Right ventricle myocardium inferior (tissue), 1 donor: ENCODE measurements at regions not wholly inside any gene's neighbourhood (a gene's known extent, or its start where the extent isn't known, plus 50 kb on each side); places are given as distances from the start of the nearest gene placed in this dataset.

Experiments used
- ATAC-seq: fragments of 200-7000 bp; cut with Tn5 transposase; one replicate; pipeline ENCODE4 v1.9.1; 2020; ENCODE audit warnings: mild to moderate bottlenecking, moderate library complexity
- DNase-seq: peaks from one replicate; pipeline ENCODE4 v3.0.0; 2021; ENCODE audit errors: missing footprints
- intact Hi-C: fragments of 100-400 bp; cut with DNase I; formaldehyde crosslinking; loops from one replicate; pipeline ENCODE4 v1.11.0; 2022
- donor health status: DM: no; HTN: yes; CAD: no; lungs with severe emphysema.

DNA sequence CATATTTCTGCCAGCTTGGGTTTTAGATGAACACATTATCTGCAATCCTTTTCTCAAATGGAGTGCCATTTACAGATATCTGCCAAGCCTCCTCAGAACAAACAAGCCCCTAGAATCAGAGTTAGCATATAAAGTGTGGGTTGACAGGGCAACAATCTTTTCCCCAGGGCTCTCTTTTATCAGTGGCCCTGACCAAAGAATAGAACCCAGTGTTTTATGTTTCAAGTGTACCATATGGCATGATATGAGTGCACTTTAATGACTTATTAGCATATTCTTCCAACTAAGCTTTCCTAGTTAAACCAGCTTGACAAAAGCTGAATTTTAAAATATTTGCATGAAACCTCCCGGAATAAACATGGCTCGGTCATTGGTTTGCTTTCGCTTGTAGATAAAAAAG, 57.3 kb downstream of the EVX1 start:
- DNase-seq (no peak), ATAC-seq (no peak)
- intact Hi-C loops: no loop called here

DNA sequence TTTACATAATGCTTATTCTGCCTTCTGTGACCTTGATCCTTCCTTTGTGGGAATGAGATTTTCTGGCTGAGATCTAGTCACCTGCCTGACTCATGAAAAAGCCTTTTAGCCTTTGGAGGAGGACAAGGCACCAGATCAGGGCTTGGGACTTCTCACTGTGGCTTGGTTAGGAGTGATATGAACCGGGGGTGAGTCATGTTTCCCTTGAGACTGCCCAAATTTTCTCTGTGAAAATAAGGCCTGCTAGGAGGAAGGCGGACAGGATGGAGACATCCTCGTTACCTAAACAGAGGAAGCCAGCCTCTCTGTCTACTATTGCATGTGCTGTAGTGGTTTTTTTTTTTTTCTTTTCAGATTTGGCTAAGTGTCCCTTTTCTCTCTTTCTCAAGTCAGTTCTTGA, 57.8 kb downstream of the EVX1 start:
- no peak for DNase-seq
- intact Hi-C loops: no loop called here
- no peak for ATAC-seq

DNA sequence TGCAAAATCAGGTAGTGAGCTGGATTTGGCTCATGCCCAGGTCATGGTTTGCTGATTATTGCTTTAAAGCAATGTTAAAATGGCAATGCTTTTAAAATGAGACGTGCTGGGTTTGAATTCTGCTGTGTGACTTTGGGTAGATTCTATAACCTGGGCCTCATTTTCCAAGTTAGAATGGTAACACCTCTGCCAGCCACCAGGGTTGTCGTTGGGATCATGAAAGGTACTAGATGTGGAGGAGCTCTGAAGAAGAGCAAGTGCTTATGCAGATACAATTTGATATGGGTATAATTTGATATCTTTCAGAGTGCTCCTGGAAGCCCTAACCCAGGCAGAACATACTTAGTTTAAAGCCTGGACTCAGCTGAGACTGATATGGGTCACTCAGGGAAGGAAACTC, 60.0 kb downstream of the EVX1 start:
- intact Hi-C loops: no loop called here
- DNase-seq: no peak
- no peak for ATAC-seq

DNA sequence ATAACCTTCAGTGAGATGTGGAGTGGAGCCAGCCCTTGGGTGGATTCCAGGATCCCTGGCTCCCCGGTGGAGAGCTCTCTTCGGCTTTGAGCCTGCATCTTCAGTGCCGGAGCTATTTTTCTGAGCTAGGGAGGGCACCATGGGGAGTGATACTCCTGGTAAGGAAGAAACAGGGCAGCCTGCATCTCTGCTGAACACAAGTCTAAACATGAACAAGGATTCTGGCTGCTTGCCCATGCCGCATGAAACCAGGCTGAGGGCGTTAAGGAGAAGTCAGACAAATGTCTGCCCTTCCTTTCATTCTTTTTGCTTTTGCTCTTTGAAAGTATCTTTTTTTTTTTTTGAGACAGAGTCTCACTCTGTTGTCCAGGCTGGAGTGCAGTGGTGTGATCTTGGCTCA, 60.4 kb downstream of the EVX1 start:
- ATAC-seq: no peak
- DNase-seq: no peak
- intact Hi-C loops: no loop called here

DNA sequence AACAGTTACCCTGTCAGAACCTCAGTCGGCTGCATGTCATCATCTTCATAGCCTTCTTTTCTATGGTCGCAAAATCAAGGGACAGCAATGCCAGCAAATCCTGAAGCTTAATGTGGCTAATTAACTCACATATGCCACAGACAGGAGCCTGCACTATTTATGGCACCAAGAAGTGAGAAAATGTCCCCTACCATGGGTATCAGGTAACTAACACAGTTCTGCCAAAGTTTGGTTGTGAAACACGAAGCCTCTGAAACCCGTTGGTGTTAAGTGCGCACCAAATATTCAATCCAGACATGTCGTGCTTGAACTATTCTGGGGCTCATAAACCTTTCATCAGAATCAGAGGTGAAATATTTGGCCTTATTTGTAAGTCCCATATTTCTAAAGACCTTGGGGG, 63.3 kb downstream of the EVX1 start:
- DNase-seq: no peak
- intact Hi-C loops: no loop called here
- ATAC-seq: no peak

DNA sequence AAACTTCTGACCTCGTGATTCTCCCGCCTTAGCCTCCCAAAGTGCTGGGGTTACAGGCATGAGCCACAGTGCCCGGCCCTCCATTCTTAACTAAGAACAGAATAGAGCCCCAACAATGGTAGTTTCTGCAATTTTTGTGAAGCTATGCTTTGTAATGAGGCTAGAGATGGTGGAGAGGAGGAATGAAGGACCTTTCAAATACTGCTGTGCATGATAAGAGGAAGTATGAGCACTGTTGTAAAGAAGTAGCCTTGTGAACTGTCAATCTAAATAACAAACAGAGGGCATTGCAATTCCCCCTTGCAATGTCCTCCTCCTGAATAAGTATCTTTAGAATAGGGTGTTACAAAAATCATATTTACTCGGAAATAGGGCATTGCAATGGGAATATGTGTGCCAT, 70.2 kb downstream of the EVX1 start:
- DNase-seq: no peak
- no peak for ATAC-seq
- intact Hi-C loops: no loop called here

DNA sequence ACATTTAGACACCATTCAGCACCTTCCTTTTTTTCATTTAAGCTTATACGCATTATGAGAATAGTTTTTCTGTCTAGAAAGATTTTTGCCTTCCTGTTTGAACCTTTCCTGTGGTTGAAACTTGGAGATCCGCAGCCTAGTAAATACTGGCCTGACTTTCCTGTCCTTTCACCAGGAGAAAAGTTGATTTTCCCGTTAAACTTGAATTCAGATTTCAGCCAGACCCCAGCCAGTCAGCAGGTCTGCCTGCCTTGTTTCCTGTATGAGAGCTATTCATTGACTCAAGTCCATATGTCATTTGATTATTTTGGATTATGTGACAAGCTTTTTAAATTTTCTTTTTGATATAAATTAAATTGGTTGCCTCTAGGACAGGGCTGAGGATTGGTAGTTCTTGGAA, 71.5 kb downstream of the EVX1 start:
- DNase-seq: no peak
- intact Hi-C loops: no loop called here
- ATAC-seq: no peak

DNA sequence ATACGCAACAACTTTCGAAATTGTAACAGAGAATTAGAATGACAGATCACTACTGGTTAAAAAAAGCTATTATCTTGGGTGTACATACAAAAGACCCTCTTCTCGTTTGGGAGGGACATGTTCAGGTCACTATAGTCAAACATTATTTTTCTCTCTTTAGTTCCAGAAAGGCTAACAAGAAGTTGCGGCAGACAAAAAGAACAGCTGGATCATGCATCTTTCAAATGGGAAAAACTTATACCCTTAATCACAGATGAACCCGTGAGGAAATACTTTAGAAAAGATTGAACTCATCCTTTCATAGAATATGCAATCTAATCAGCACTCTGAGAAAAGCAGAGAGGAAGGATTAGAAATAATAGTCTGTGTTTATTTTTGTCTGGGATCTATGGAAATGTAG, 72.5 kb downstream of the EVX1 start:
- no peak for ATAC-seq
- intact Hi-C loops: no loop called here
- DNase-seq: no peak

DNA sequence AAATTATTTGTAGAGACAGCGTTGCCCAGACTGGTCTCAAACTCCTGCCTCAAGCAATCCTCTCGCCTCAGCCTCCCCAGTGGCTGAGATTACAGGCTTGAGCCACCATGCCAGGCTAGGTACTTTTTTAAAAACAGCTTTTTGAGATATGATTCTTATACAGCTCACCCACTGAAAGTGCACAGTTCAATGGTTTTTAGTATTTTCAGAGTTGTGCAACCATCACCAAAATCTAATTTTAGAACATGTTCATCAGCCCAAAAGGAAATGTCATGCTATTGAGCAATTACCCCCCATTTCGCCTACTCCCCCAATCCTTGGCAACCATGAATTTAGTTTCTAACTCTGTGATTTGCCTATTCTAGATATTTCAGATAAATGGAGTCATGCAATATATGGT, 73.7 kb downstream of the EVX1 start:
- ATAC-seq: no peak
- intact Hi-C loops: no loop called here
- no peak for DNase-seq

DNA sequence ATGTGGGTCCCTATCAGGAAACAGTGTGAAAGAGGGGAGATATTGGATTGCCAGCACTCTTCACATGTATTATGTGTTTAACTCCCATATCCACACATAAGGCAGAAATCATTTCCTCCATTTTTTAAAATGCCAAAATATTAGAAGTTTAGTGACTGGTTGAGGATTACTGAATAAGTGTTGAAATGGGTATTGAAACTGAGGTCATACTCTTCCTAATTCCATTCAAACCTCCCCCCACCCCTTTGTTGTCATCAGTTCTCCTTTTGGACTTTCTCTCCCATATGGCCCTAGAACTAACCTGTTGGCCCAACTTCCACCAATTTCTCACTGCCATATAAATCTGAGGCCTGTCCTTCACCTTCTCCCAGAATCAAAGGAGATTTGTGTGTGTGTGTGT, 81.6 kb downstream of the EVX1 start:
- ATAC-seq (no peak), DNase-seq (no peak)
- intact Hi-C loops: no loop called here

DNA sequence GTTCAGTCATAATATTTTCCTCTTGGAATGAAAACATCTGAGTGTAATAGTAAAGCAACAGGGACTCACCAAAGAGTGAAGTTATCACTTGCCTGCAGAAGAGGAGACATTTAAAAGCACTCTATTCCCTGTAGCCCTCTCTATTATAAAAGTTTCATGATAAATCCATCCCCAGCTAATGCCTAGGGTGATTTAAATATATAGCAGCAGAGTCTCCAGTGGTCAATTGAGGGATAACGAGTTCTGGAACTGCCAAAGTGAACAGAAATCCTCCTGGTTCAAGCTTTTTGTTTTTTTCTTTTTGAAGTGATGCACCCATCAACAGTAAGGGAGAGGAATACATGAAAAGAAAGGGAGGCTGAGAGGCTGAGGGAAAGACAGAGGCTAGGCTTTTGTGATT, 87.3 kb downstream of the EVX1 start:
- ATAC-seq (no peak), DNase-seq (no peak)
- intact Hi-C loops: no loop called here

DNA sequence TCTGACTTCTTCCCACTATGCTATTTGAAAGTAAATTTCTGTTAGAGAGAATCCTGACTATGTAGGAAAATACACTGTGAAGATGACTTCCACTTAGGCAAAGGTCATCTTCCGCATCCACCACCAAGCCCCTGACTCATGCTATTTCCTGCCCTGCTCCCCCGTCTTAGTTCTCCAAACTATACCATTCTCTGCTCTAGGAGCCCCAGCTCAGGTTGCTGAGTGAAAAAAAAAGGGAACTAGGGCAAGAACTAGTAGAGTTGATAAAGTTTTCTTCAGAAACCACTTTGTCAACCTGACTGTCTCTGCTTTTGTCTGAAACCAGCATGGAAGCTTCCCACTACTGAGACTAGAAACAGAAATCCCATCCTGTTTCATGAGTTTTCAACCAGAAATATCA, 96.9 kb downstream of the EVX1 start:
- ATAC-seq: peak; percentile 23
- intact Hi-C loops: no loop called here
- no peak for DNase-seq

DNA sequence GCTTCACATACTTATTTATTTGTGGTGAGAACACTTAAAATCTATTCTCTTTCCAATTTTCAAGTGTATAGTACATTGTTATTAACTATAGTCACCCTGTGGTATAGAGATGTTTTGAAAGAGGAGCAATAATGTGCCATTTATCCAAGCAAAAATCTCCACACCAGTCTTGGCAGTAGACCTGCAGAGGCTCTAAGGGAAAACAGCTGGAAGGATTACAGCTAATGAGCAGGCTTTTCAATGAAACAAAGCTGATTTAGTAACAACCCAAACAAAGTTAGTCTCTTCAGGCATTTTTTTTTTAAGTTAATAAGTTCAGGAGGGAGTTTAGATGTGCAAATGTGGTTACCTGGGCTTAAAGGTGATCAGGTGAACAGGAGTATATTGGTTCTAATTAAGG, 101.9 kb downstream of the EVX1 start:
- intact Hi-C loops: no loop called here
- no peak for ATAC-seq
- DNase-seq: no peak

DNA sequence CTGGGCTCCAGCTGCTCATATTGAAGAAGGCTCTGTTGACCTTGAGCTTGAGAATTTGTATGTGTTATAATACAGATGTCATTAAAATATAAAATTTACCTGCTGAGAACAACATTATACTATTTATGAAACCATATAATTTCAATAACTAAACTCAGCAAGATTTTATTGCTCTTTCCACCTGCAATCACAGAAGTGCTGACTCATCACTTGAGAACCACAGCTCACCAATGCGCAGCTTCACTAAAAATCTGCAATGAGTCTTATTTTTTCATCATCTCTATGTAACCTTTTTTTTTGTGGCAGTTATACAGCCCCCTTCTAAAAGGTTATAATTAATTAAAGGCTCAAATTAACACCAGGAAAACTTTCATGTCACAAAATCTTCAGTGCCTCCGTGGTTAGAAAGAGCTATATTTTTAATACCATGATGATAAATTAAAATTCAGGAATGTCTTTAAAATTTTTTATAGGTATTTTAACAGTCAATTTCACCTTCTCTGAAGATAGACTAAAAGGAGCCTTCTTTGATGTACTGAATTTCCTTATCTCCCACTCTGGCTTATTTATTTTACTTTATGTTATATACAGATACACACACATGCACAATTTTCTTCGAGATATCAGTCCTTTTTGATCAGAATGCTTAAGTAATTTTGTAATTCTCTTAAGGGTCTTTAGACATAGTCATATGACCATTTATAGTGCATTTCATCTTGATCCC, 102.7 kb downstream of the EVX1 start:
- intact Hi-C loops: no loop called here
- ATAC-seq (no peak), DNase-seq (no peak)

DNA sequence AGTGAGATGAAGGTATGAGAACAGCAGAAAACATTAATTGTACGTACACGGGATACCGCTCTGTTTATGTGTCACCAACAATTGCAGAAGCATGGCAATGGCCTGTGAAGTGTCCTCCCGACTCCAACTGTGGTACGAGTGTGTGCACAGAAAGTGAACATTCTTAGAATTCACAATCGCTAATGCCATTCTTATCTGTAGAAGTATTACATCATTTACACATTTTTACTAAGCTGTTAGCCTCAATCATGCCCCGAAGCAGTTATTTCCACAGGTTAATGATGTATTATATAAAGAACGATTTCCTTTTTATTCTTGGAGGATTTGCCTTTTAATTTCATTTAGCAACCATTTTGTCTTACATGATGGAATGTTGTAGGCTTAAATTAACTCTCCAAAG, 103.4 kb downstream of the EVX1 start:
- DNase-seq: no peak
- no peak for ATAC-seq
- intact Hi-C loops: no loop called here

DNA sequence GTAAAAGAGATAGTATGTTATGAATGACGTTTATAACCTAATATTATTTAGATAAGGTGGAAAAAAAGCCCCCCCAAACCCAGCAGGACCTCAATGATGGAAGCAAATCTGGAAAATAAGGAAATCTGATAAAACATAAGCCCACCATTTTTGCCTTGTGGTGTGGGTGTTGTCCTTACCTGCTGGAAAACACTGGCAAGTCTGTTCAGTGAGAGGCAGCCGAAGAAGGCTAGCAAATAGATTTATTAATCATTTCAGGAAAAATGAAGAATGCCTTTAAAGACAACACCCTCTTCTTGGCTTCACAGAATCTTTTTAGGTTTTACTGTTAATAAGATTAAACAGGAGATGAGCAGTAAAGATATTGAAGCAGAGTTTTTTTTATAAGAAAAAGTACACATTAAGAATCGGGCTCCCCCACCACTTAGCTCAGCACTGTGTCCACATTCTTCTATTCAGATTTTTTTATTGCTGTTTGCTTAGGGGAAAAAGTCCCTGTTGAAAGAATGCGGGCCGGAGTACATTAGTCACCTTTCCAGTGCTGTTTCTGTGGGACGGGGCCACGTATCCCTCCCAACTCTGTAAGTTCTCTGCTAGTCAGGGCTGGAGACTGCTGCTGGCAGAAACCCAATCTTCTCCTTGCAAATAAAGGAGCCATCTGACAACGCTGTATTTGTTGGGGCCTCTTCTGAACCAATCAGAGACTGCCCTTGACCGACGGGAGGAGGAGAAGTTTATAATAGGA, 104.1 kb downstream of the EVX1 start:
- DNase-seq: no peak

DNA sequence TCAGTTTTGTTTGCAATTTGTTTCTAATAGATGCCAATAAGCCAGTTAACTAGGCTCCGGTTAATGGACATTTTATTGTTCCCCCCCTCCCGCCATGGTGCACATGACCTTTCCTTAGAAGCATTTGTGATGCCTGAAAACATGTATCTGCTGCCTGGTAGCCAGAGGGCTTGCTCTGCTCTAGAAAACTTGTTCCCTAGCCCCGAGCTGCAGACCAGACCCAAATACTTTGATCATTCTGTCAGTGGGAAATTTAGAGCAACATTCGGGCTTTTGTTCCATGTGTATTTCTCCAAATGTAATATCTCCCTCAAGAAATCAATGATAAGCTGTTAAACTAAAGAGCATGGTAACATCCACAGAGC, 104.7 kb downstream of the EVX1 start:
- ATAC-seq (no peak), DNase-seq (no peak)
- intact Hi-C loops: no loop called here

More for the DNA sequence above, 104.1 kb downstream of the EVX1 start:
- no peak for ATAC-seq
- intact Hi-C loops: no loop called here

DNA sequence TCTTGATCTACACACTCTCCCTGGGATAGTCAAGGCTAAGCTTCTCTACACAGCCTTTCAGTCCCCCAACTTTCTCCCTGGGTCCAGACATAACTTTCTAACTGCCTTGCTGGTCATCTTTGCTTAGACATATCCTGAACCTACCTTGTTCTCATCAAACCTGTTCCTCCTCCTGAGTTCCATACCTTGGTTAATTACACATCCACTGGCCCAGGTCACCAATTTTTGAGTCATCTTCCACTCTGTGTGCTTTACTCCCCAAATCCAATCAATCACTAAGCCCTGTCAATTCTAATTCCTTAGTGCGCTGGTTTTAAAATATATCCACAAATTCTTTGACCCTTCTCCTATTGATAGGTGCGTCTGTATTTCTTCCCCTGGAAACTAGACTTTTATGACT, 107.0 kb downstream of the EVX1 start:
- ATAC-seq: no peak
- DNase-seq: no peak
- intact Hi-C loops: no loop called here

DNA sequence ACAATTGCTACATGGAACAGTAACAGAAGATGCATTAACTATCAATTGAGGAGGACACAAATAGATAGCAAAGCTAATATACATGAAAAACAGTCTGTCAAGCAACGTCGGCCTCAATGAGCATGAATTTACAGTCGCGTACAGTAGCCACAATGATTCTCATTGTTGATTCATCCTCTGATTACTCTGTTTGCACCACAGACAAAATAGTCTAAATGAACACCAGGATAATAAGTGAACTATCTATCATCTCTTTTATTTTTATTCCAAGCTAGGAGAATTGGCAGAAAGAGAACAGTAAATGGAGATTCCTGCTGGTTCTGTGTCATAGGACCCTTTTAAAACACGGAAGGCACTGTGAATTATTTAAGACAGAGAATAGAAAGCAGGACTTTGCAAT, 108.5 kb downstream of the EVX1 start:
- DNase-seq (no peak), ATAC-seq (no peak)
- intact Hi-C loops: no loop called here

DNA sequence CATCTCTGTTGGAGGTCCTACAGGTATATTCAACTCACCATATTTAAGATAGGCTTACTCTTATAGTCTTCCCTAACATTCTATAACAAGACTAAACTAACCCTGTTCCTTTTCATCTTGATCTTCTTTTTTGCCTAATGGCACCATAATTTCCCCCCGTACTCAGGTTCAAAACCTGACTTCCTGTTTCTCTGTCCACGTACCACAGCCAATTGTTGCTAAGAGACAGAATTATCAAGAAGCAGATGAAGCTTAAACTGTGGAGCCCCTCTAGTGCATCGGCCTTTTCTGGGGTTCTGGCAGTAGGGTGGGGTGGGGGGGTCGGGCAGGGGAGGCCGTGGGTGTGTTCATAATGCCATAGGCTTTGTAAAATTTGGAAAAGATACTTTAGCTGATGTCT, 109.2 kb downstream of the EVX1 start:
- intact Hi-C loops: no loop called here
- no peak for ATAC-seq
- no peak for DNase-seq
